HG03354 (cell line): ENCODE measurements at regions not wholly inside any gene's neighbourhood (a gene's known extent, or its start where the extent isn't known, plus 50 kb on each side); places are given as distances from the start of the nearest gene placed in this dataset.
"Not testable (repeated sequence)": the region's sequence is repeated elsewhere in the genome, so short reads cannot be mapped to it uniquely, and the experiment has no call there.

ENCODE experiments used
- ATAC-seq: cut with Tn5 transposase; IDR thresholded peaks from one replicate; pipeline ENCODE4 v1.9.1; 2021; ENCODE audit warnings: mild to moderate bottlenecking; ENCODE audit not compliant: unreplicated experiment, poor library complexity, severe bottlenecking

DNA sequence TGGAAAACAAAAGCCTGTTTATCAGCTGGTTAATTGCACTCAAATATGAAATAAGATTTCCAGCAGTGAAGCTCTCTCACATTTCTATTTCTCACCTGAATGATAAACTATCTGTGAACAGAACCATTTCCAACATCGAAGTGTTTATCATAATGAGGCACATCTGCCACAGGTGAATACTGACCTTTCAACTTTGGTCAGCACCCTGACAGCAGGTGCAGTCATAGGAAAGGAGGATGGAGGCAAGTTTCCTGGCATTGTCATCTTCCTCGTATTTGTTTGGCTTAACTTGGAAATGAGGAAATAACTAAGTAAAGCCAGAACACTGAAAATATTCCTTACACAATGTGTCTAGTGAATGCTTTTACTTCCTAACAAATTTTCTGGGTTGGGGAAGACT lies 716.4 kb downstream of the NR2F1-AS1 start:
- no peak for ATAC-seq

DNA sequence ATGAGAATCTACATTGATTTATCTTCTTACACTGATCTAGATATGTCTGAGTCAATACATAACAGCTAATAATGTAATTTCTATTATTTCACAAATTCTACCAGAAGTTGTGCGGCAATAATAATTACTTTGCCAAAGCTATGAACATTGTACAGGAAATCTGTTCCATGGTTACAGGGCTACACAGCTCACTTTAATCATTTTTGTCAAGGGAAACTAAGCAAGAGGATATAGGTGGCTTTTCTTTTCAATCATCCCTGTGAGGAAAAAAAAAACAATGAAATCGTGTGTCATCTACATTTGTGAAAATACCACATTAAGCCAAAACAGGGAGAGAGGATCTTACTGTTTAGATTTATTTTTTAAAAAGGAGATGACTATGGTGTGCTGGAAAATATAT lies 717.4 kb downstream of the NR2F1-AS1 start:
- ATAC-seq: no peak

DNA sequence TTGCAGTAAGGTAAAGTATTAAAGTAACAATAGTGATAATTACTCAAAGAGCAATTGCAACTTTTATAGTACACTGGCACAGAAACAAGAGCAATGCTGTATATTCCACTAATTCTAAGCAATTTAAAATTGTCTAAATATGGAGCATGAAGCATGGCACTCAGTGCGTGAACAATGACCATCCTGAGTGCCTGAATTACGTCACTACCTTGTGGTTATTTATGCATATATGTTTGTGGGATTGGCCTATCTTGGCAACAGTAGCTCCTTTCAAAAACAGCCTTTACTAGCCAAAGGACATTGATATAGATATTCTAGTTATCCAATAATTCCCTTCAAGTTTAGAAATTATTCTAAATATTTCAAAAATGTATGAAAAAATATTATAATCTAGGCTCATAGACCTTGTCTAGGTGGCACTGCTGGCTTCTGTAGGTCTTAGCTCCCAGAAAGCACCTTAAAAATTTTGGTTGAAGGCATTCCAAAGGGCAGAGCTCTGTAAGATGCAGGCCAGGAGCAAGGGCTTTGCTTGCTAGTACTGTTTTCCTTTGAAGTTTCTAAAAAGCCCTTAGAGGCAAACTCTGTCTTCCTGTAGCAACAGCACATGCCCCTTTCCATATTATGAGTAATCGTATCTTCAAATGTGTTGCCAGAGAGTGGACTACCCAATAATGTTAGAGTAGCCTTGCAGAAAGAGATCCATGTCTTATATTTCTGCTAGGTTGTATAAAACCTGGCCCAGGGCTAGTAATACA lies 719.3 kb downstream of the NR2F1-AS1 start:
- no peak for ATAC-seq

DNA sequence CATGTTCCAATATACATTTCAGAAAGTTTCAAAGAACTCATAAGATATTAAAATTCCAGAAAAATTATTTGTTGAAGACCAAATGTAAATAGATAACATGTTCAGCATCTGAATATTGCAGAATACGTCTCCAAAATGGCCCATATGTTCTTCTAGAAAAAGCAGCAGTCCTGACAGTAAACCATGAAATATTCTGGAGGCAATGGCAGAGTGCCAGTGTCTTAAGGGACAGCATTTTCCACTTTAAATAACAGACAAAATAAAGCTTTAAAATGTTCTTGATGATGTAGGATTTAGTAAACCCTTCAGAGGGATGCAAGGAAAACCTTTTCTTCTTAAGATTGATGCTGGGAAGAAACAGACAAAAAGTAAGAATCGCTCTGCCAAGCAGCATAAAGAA lies 721.0 kb downstream of the NR2F1-AS1 start:
- ATAC-seq: no peak

DNA sequence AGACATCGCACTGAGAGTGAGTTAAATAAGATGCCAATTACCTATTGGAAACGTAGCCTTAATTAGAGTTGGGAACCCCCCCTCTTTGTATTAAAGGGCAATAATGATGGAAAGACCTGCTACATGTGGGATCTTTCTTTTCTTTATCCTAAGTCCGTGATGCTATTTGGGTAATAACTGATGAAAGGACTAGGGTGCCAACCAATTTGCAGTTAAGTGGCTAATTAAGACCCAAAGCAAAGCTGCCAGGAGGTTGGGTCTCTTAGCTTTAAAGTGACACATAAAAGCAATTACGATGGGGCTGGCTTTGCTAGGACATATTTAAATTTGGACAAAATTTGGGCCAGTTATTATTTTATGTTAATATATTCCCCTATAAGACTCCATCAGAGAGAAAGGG lies 728.8 kb downstream of the NR2F1-AS1 start:
- no peak for ATAC-seq

DNA sequence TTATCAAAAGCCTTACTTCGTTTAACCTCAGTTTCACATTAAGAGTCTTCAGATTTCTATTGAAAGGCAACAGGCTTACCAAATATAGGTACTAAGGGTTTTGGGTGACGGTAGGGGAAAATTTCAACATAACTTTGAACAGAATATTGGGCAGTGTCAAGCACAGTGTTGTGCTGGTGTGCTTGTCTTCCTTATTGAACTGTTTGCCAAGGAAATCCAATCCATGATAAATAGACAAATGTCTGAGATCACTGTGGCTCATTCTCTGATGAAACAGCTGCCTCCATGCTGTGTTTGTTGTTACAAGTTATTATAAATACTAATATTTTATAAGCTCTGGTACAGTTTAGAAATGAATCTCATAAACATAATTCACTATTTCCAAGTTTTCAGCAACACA lies 730.1 kb downstream of the NR2F1-AS1 start:
- ATAC-seq: no peak

DNA sequence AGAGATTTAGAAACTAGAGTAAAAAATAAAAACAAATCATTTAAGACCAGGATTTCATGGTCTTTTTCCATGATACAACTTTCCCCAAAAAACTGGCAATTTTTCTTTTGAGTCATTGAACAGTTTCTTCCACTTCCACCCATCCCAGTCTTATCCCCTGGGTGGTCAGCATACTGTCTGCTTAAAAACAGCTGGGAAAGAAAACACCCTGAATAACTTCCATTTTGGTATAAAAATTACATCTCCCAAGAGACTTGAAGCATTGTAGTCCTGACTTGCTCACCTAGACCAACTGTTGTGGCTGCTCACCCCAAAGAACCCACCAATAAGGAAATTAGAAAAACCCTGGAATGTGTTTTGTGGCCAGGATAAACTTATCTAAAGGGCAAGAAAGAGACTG lies 731.3 kb downstream of the NR2F1-AS1 start:
- ATAC-seq: no peak

DNA sequence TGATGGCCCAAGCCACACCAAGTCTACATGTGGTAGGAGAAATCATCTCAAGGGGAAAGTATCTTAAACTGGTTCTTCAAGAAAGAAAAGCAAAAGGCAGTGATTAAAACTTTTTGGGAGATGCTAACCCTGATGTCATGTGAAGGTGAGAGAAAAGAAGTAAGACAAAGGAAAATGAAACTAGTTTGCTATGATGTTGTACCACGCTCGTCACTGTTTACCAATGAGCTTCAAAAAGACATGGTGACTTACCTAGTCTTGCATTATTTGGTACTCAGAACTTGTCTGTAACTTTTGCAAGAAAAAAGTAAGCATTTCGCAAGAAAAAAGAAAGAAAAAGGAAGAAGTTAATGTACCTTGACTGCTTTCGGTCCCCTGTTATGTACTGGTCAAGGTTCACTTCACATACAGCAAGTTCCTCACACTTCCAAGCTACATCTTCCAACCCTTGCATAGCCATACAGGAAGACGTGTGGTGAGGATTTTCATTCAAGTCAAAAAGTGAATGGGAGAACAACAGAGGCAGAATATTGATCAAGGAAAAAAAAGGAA lies 739.3 kb downstream of the NR2F1-AS1 start:
- ATAC-seq: no peak

DNA sequence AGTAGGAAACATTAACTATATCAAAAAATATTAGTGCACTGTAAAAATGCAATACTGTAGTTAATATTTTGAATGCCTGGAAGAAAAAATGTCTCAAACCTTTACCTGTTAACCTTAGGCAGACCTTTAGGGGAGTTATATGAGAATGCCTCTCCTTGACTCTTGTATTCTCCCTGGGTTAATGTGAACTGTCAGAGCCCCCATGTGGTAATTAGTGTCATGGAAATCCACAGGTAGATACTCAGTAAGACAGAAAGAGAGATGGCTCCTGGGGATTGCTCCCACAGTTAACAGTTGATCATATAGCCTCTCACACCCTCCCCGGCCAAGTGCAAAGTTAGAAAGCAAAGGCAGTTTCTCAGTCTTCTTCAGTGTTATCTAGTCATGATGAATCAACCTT lies 742.8 kb downstream of the NR2F1-AS1 start:
- no peak for ATAC-seq

DNA sequence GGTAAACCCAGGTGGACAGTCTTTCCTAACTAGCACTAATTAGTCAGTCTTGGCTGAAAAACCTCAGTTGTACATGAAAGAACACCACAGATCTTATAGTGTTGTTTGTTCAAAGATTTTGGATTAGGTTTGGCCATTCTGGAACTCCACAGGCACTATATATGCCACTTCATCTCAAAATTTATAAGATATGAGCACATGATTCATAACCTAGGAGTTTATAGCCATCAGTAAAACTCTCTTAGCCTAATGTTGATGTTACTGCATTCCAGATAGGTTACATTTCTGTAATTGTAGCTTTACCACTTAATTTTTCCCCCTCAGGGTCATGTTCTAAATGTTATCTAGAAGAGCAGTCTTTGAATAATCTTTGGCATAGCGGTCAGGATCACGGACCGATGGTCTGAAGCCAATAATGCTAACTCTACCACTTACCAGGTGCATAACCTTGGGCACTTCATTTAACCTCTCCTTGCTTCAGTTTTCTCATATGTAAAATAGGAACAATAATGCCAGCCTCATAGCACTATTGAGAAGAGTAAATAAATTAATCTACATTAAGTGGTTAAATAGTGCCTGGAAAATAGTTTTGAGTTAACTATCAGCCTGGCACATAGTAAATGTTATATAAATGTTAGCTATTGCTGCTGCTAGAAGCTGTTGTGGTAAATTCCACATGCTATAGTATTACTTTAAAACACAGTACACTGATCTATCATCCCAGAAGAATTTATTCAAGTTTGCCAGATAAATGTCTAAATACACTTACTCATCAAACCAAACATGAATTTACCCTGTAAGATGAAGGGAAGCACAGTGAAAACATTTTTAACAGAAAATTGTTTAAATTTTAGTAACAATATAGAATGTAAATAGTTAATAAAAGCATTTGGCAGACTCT lies 743.9 kb downstream of the NR2F1-AS1 start:
- no peak for ATAC-seq

DNA sequence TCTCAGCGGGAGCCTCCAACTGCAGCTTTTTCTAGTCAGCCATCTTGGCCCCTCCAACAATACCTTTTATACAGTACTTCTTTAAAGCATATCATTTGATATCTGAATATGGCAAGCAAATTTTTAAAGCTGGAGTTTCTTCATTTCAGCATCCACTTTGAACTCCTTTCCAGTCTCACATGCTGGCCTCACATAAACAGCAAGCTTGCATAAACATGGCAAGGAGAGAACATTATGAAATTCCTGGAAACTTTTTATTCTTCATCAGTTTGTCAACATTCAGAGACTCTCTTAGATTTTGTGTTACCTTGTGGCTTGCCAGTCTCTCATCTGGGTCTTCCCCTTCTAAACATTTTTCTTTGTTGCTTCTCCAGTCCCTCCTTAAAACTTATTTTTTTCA lies 745.3 kb downstream of the NR2F1-AS1 start:
- no peak for ATAC-seq

DNA sequence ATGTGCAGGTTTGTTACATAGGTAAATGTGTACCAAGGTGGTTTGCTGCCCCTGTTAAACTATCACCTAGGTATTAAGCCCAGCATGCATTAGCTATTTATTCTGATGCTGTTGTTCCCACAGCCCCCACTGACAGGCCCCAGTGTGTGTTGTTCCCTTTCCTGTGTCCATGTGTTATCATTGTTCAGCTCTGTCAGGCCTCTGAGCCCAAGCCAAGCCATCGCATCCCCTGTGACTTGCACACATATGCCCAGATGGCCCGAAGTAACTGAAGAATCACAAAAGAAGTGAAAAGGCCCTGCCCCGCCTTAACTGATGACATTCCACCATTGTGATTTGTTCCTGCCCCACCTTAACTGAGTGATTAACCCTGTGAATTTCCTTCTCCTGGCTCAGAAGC lies 757.5 kb downstream of the NR2F1-AS1 start:
- ATAC-seq: not testable (repeated sequence)

DNA sequence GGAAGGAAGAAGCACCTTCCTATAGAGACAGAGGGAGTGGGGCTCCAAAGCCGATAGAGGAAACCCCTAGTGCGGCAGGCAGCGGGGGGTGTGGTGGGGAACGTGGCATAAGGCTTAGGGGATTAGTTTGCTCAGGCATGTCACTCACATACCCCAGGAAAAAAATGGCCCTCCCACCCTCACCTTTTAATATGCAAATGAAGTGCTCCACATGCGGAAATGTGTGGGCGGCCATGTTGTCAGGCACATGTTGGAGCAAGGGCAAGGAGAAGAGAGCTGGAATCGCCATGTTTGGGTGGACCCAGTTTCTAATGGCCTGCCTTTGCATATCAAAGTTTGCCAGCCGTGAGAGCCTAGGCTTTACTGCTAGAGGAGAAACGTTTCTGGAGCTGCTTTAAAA lies 758.8 kb downstream of the NR2F1-AS1 start:
- no peak for ATAC-seq

DNA sequence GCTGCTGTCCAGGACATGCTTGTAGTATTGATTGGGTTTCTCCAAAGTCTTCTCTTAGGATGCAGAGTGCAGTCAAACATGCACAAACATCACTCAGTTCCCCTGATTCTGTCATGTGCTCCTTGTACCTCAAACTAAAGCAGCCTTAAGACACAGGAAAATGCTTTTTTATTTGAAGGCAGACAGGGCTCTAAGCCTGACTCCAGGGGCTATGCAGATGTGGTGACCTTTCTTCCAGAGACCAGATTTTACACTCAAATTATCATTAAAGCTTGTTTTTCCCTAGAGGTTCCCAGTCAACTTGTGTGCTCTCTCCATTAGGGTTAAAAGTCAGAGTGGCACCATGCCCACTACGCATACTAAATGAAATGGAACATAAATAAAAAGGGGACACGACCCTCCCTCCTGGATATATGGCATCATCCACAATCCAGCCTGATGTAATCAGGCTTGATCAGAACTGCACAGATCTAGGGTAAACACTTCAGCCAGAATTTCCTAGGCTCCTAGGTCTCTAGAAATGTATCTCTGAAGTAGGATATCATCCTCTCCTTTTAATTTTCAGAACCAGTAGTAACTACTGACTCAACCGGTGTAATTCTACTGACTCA lies 771.1 kb downstream of the NR2F1-AS1 start:
- ATAC-seq: no peak

DNA sequence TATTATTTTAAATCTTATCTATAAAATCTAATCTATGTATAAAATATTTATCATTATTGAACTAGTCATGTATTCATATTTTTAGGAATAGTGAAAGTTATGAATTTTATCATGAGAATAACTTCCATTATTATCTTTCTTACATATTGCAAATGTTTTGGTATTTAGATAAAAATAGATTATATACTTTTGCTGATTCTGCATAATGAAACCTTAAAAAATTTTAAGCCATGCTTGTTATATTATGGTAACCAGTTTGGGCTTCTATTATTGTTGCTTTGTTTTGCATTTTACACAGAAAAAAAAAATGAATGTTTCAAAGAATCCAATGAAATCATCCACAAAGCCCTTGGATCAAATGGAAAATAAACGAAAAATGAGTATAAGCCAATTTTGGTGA lies 772.5 kb downstream of the NR2F1-AS1 start:
- ATAC-seq: no peak

DNA sequence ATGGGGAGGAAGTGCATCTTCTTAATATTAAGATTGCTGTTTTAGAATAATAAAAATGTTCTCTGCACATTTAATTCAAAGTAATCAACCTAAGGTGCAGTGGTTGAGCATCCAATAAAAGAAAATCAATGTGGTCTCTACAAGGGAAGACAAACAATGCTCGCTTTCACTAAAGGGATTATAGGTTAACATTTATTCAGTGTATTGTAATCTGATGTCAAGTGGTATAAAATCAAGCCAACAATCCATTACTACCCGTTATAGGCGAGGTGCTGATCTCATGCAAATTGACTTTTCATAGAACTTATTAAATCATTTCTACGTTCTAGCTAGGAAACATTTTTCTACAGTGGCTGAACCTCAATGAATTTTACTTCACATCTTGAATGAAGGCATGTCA lies 773.9 kb downstream of the NR2F1-AS1 start:
- ATAC-seq: no peak

DNA sequence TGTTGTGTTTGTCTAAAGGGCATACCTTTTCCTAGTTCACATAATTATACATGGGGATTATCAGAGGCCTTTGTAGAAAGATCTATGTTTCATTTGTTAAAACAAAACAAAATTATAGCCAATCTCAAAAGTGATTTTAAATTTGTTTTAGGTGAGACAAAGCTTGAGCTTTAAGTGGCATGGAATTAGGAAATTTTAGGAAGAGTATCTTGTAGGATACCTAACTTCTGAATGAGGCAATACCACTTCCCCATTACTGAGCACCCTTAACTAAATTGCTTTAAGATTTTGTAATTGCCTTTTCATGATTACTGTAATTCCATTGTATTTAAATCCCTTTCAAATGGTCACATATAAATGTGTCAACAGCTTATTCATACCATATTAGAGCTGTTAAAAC lies 775.6 kb downstream of the NR2F1-AS1 start:
- no peak for ATAC-seq

DNA sequence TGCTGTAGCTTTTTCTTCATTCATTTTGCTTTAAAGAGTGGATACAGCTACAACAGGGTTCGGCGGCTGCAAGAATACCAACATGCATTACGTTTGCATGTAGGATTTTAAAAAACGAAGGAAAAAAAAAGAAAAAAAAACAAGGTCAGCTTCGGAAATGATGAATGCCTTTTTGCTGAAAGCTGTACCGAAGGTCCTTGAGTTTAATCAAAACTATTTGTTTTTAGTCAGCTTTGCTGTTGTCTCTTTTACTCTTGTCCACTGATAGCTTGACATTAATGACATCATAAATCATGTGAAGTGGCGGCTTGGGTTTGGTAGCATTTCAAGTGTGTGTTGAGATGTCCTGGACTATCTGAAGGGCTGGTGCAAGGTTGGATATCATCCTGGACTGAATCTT lies 779.1 kb downstream of the NR2F1-AS1 start:
- no peak for ATAC-seq

DNA sequence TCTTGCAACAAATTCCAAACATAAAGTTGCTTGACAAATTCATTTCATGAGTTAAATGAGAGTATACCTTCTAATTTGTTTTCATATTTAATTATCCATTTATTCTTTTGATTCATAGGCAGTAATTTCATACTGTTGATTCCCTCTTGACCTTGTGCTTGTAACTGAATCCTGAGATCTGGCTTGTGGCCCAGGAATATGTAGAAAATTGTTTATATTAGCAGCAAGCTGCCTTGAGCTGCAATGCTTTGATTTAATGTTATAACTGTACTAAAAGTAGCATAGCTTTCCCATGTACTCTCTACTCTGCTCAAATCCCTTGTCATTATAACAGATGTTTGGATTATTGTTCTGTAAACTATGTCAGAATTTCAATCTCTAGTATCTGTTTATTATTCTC lies 780.7 kb downstream of the NR2F1-AS1 start:
- no peak for ATAC-seq

DNA sequence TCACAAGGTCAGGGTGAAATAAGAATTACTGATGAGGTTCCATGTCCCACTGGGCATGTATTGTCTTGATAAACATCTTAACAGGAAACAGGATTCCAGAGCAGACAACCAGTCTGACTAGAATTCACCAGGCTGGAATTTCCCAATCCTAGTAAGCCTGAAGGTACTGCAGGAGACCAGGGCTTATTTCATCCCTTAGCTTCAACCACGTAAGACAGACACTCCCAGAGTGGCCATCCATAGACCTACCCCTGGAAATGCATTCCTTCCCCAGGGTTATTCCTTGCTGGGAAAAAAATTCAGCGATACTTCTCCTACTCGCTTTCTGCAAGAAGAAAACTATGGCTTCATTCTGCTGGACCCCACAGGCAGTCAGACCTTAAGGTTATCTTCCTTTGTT lies 785.4 kb downstream of the NR2F1-AS1 start:
- ATAC-seq: no peak
